ENCODE measurements at regions not wholly inside any gene's neighbourhood (a gene's known extent, or its start where the extent isn't known, plus 50 kb on each side); places are given as distances from the start of the nearest gene placed in this dataset.

DNA sequence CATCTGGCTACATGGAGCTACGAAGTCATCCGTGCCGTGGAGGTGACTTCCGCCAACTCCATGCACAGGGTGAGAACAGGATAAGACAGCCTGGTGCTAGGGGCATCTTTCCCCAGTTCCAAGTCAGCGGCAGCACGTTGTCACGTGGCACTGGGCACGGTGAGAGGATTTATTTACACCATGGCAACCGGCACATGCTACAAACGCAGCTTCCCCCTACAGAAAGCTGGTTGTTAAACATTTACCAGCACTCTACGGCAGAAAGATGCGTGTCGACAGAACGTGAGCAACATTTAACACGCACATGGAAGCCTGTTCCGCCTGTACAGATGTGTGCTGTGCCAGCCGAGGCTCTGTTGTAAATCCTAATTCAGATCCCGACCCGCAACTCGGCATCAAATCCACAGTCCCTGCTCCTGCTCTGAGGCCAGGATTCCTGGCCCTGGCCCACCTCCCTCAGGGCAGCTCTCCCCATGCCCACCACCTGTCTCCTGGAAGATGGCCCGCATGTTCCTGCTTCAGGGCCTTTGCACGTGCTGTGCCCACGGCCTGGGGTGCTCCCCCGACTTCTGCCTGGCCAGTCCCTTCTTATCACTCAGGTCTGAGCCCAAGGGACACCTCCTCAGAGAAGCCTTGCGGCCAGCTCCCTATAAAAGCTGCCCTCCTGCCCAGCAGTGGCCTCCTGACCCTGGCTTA lies 114.1 kb downstream of the RFLNA start:
- H3K4me1 ChIP-seq, result peaks cover 49 to 76% (median 58%) of the 10 kb centered on the region in 9 donors
- DNase-seq, result no peak
- H3K27ac ChIP-seq, result no peak overlapping the region
- no peak for ATAC-seq
- no peaks in the 10 kb centered on the region for H3K27me3 ChIP-seq
- TF ChIP-seq, protein P1, sequence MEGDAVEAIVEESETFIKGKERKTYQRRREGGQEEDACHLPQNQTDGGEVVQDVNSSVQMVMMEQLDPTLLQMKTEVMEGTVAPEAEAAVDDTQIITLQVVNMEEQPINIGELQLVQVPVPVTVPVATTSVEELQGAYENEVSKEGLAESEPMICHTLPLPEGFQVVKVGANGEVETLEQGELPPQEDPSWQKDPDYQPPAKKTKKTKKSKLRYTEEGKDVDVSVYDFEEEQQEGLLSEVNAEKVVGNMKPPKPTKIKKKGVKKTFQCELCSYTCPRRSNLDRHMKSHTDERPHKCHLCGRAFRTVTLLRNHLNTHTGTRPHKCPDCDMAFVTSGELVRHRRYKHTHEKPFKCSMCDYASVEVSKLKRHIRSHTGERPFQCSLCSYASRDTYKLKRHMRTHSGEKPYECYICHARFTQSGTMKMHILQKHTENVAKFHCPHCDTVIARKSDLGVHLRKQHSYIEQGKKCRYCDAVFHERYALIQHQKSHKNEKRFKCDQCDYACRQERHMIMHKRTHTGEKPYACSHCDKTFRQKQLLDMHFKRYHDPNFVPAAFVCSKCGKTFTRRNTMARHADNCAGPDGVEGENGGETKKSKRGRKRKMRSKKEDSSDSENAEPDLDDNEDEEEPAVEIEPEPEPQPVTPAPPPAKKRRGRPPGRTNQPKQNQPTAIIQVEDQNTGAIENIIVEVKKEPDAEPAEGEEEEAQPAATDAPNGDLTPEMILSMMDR (IDR thresholded peaks at IDR 0.05), result no peak
- no peaks in the 10 kb centered on the region for H3K9me3 ChIP-seq
- intact Hi-C loops (cut with DNase I), result no loop called here
- WGBS, 2 donors, result 84 to 88% methylated on average over 25 of the region's 25 CpGs
- no peak overlapping the region for H3K4me3 ChIP-seq
- H3K36me3 ChIP-seq, result peaks cover 0 to 78% (median 0%) of the 10 kb centered on the region in 9 donors

DNA sequence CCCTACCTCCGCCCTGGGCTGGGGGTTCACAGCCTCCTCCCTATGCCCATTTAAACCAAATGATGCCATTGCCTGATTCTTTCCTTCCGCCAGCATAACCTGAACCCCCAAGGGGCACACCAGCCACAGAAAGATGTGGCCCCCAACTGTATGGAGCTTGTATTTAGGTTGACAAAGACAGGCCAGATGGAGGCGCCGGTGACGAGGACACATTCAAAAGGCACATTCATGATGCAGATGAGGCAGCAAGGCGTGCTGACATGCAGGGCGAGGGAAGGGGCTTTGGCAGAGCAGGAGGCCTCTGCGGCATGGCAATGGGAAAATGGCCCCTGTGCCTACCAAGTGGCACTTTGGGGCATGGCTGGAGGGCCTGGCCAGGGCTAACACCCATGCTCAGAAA lies 112.2 kb downstream of the RFLNA start:
- DNase-seq (no peak), ATAC-seq (no peak)
- H3K36me3 ChIP-seq, result peaks cover 0 to 74% (median 0%) of the 10 kb centered on the region in 9 donors
- TF ChIP-seq, protein P1 (IDR thresholded peaks at IDR 0.05), result no peak
- H3K27me3 ChIP-seq, result no peaks in the 10 kb centered on the region
- H3K27ac ChIP-seq, result no peak overlapping the region
- no peak overlapping the region for H3K4me3 ChIP-seq
- WGBS, 2 donors, result 98 to 99% methylated on average over 8 of the region's 8 CpGs
- H3K4me1 ChIP-seq, result peaks cover 42 to 73% (median 55%) of the 10 kb centered on the region in 9 donors
- intact Hi-C loops (cut with DNase I), result no loop called here
- H3K9me3 ChIP-seq, result no peaks in the 10 kb centered on the region

DNA sequence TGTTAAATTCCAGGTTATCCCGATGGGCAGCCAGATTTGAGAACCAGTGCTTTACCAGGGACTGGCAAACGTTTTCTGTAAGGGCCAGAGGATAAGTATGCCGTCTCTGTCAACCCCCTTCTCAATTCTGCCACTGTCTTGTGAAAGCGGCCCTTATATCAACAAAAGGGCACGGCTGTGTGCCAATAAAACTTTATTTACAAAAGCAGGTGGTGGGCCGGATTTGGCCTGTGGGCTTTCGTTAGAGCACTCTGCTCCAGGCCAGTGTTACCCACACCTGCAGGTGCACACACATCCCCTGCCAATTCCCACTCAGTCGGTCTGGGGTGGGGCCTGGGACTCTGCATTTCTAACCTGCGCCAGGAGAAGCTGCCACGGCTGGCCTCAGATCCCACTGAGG lies 111.2 kb downstream of the RFLNA start:
- TF ChIP-seq, protein P1 (IDR thresholded peaks at IDR 0.05), result no peak
- ATAC-seq (no peak), DNase-seq (no peak)
- 96% methylated on average over 10 of the region's 10 CpGs for WGBS, 2 donors
- Histone ChIP-seq H3K27me3 (no peaks in the 10 kb centered on the region), H3K27ac (no peak overlapping the region), H3K36me3 (peaks cover 0 to 81% (median 9%) of the 10 kb centered on the region in 9 donors), H3K4me3 (no peak overlapping the region), H3K9me3 (no peaks in the 10 kb centered on the region), H3K4me1 (peaks cover 33 to 62% (median 46%) of the 10 kb centered on the region in 9 donors)
- intact Hi-C loops (cut with DNase I), result no loop called here

DNA sequence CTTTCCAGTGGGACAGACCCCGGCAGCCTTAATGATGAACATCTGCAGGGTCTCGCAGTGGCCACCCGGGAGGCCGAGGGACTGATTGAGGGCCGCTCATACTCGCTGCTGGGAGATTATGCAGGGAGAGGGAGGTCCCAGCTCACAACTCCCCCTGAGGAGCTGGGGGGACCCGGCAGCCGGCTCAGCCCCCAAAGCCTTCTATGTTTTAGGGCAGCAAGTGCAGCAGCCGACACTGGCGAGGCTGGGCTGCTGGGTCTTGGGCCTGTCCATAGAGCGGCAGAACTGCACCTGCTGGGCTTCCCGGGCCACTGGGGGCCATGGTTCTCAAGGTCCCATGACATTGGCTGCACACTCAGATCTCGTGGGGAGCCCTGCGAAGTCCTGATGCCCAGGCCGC lies 110.7 kb downstream of the RFLNA start:
- TF ChIP-seq, protein P1 (IDR thresholded peaks at IDR 0.05), result no peak
- WGBS, 2 donors, result 80 to 88% methylated on average over 15 of the region's 15 CpGs

More for the DNA sequence above, 110.7 kb downstream of the RFLNA start:
- intact Hi-C loops (cut with DNase I), result no loop called here
- peaks cover 0 to 84% (median 12%) of the 10 kb centered on the region in 9 donors for H3K36me3 ChIP-seq
- no peaks in the 10 kb centered on the region for H3K27me3 ChIP-seq
- no peak overlapping the region for H3K4me3 ChIP-seq
- H3K9me3 ChIP-seq, result no peaks in the 10 kb centered on the region
- ATAC-seq, result no peak
- no peak overlapping the region for H3K27ac ChIP-seq
- peaks cover 30 to 58% (median 42%) of the 10 kb centered on the region in 9 donors for H3K4me1 ChIP-seq
- DNase-seq, result no peak

All from heart right ventricle (tissue), 16 donors.